H1 (cell line): ENCODE measurements at regions not wholly inside any gene's neighbourhood (a gene's known extent, or its start where the extent isn't known, plus 50 kb on each side); places are given as distances from the start of the nearest gene placed in this dataset.

Experiments used
- ATF2 ChIP-seq: IDR thresholded peaks from 2 replicates; pipeline ENCODE4 v1.6.1; 2012; ENCODE audit warnings: low read length, inconsistent platforms
- CHD7 ChIP-seq: fragments of 300-600 bp; sonication (generic); IDR thresholded peaks from 2 replicates; pipeline ENCODE4 v1.7.1; 2012; ENCODE audit warnings: low read length, moderate library complexity, mild to moderate bottlenecking, inconsistent platforms; ENCODE audit not compliant: insufficient replicate concordance
- POU5F1 ChIP-seq: IDR thresholded peaks from 2 replicates; pipeline ENCODE4 v1.6.1; 2011; ENCODE audit warnings: low read depth, mild to moderate bottlenecking, low read length, moderate library complexity
- RAD21 ChIP-seq, 2 experiments: IDR thresholded peaks in 1 of 2; conservative IDR thresholded peaks in 1 of 2; 2 replicates each; pipeline ENCODE4 v1.6.1; 2011; ENCODE audit warnings: low read depth in 2 of 2, low read length in 2 of 2, improper control_type of control experiment in 1 of 2, inconsistent platforms in 1 of 2, mild to moderate bottlenecking in 1 of 2, moderate library complexity in 1 of 2
- SIN3A ChIP-seq, 2 experiments: IDR thresholded peaks in 1 of 2; conservative IDR thresholded peaks in 1 of 2; 2 replicates each; pipeline ENCODE4 v1.6.1; 2011 to 2012; ENCODE audit warnings: low read length in 2 of 2, improper control_type of control experiment in 1 of 2, low read depth in 1 of 2, mild to moderate bottlenecking in 1 of 2
- SP2 ChIP-seq: IDR thresholded peaks from 2 replicates; pipeline ENCODE4 v1.6.1; 2012; ENCODE audit warnings: mild to moderate bottlenecking, low read length, inconsistent platforms
- TBP ChIP-seq: IDR thresholded peaks from 2 replicates; pipeline ENCODE4 v1.6.1; 2011; ENCODE audit warnings: low read depth, low read length, improper control_type of control experiment
- YY1 ChIP-seq: IDR thresholded peaks from 2 replicates; pipeline ENCODE4 v1.6.1; 2011; ENCODE audit warnings: low read depth, mild to moderate bottlenecking, low read length

GRCh38 chr13:39884166-39884565 lies 228.7 kb downstream of the COG6 start (continued):
- TF ChIP-seq CHD7 (no peak), RAD21 (IDR thresholded peaks at IDR 0.05 in 1 of 2, conservative IDR thresholded peaks at IDR 0.05 in 1 of 2; ENCODE audit: low read depth in 2 of 2, low read length in 2 of 2) (no peak), POU5F1 (no peak), ATF2 (no peak), SP2 (no peak), YY1 (no peak), SIN3A (conservative IDR thresholded peaks at IDR 0.05 in 1 of 2, IDR thresholded peaks at IDR 0.05 in 1 of 2; ENCODE audit: low read depth in 1 of 2, low read length in 2 of 2) (no peak), TBP (no peak)
- TF ChIP-seq, all 59 proteins: peak for 0
